HEK293 (cell line): ENCODE measurements at regions not wholly inside any gene's neighbourhood (a gene's known extent, or its start where the extent isn't known, plus 50 kb on each side); places are given as distances from the start of the nearest gene placed in this dataset.

Experiments used
- GLIS1 ChIP-seq: fragments of 450-650 bp; formaldehyde crosslinking; IDR thresholded peaks from 2 replicates; pipeline ENCODE4 v1.5.1; 2016; ENCODE audit warnings: missing biosample characterization, missing genetic modification characterization
- MYNN ChIP-seq: fragments of 450-650 bp; formaldehyde crosslinking; IDR thresholded peaks from 2 replicates; pipeline ENCODE4 v1.5.1; 2016; ENCODE audit warnings: missing biosample characterization, missing genetic modification characterization, borderline replicate concordance
- RBAK ChIP-seq: fragments of 450-650 bp; formaldehyde crosslinking; IDR thresholded peaks from 2 replicates; pipeline ENCODE4 v1.5.1; 2016; ENCODE audit warnings: missing biosample characterization, missing genetic modification characterization
- REST ChIP-seq: fragments of 450-650 bp; formaldehyde crosslinking; IDR thresholded peaks from 2 replicates; pipeline ENCODE4 v1.5.1; 2016; ENCODE audit warnings: missing biosample characterization, missing genetic modification characterization
- TCF7L2 ChIP-seq: IDR thresholded peaks from 2 replicates; pipeline ENCODE4 v1.6.1; 2011; ENCODE audit warnings: low read depth, mild to moderate bottlenecking, inconsistent platforms, low read length, moderate library complexity, borderline replicate concordance
- ZBTB7A ChIP-seq: fragments of 450-650 bp; formaldehyde crosslinking; IDR thresholded peaks from 2 replicates; pipeline ENCODE4 v1.5.1; 2016; ENCODE audit warnings: low read depth, missing biosample characterization, missing genetic modification characterization
- ZFHX2 ChIP-seq: fragments of 450-650 bp; formaldehyde crosslinking; conservative IDR thresholded peaks from 2 replicates; pipeline ENCODE4 v1.5.1; 2016; ENCODE audit warnings: missing biosample characterization, missing genetic modification characterization
- ZNF114 ChIP-seq: fragments of 450-650 bp; formaldehyde crosslinking; IDR thresholded peaks from 2 replicates; pipeline ENCODE4 v1.5.0; 2017; ENCODE audit warnings: missing biosample characterization, missing genetic modification characterization
- ZNF366 ChIP-seq: fragments of 450-650 bp; formaldehyde crosslinking; conservative IDR thresholded peaks from 2 replicates; pipeline ENCODE4 v1.5.1; 2016; ENCODE audit warnings: missing biosample characterization, missing genetic modification characterization
- ZNF423 ChIP-seq: fragments of 450-650 bp; formaldehyde crosslinking; IDR thresholded peaks from 2 replicates; pipeline ENCODE4 v1.5.1; 2016; ENCODE audit warnings: missing biosample characterization, missing genetic modification characterization
- ZNF513 ChIP-seq: fragments of 450-650 bp; IDR thresholded peaks from 2 replicates; pipeline ENCODE4 v1.5.1; 2018; ENCODE audit warnings: missing biosample characterization, missing genetic modification characterization
- ZNF585B ChIP-seq: fragments of 450-650 bp; formaldehyde crosslinking; IDR thresholded peaks from 2 replicates; pipeline ENCODE4 v1.5.1; 2016; ENCODE audit warnings: missing biosample characterization, missing genetic modification characterization
- ZNF830 ChIP-seq: fragments of 450-650 bp; IDR thresholded peaks from 2 replicates; pipeline ENCODE4 v1.5.0; 2018; ENCODE audit warnings: missing biosample characterization, missing genetic modification characterization, low read depth, mild to moderate bottlenecking, moderate library complexity
- TF ChIP-seq, protein P1 (sequence below): fragments of 450-650 bp; formaldehyde crosslinking; IDR thresholded peaks from 2 replicates; pipeline ENCODE4 v1.5.1; 2016; ENCODE audit warnings: missing biosample characterization, missing genetic modification characterization

- no peak for TF ChIP-seq MYNN (tag by site-specific recombination)
- no peak for TF ChIP-seq ZNF114 (tag by site-specific recombination)
- no peak for TF ChIP-seq TCF7L2
- TF ChIP-seq ZNF366 (tag by site-specific recombination) = no peak
- no peak for TF ChIP-seq GLIS1 (tag by site-specific recombination)
- no peak for TF ChIP-seq ZBTB7A
- TF ChIP-seq, protein P1, sequence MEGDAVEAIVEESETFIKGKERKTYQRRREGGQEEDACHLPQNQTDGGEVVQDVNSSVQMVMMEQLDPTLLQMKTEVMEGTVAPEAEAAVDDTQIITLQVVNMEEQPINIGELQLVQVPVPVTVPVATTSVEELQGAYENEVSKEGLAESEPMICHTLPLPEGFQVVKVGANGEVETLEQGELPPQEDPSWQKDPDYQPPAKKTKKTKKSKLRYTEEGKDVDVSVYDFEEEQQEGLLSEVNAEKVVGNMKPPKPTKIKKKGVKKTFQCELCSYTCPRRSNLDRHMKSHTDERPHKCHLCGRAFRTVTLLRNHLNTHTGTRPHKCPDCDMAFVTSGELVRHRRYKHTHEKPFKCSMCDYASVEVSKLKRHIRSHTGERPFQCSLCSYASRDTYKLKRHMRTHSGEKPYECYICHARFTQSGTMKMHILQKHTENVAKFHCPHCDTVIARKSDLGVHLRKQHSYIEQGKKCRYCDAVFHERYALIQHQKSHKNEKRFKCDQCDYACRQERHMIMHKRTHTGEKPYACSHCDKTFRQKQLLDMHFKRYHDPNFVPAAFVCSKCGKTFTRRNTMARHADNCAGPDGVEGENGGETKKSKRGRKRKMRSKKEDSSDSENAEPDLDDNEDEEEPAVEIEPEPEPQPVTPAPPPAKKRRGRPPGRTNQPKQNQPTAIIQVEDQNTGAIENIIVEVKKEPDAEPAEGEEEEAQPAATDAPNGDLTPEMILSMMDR (tag by site-specific recombination) = no peak
- TF ChIP-seq ZNF423 (tag by site-specific recombination) = no peak
- TF ChIP-seq RBAK (tag by site-specific recombination) = no peak
- no peak for TF ChIP-seq ZFHX2 (tag by site-specific recombination)
- no peak for TF ChIP-seq ZNF513 (tag by site-specific recombination)
- TF ChIP-seq REST = no peak
- TF ChIP-seq ZNF830 (tag by site-specific recombination) = no peak
- TF ChIP-seq ZNF585B = no peak
These were observed 163.2 kb downstream of the SH2D4B start for GRCh38 chr10:80700760-80701444.
